Prostate gland (tissue), 2 donors: ENCODE measurements at regions not wholly inside any gene's neighbourhood (a gene's known extent, or its start where the extent isn't known, plus 50 kb on each side); places are given as distances from the start of the nearest gene placed in this dataset.

Experiments
- CTCF ChIP-seq, 4 experiments: fragments of 200-600 bp in 2 of 4; fragments of 450-650 bp in 2 of 4; sonication (generic) in 2 of 4; IDR thresholded peaks; 1 replicate in 3 of 4; 2 replicates in 1 of 4; pipeline ENCODE4 v1.5.1; 2016 to 2019; ENCODE audit warnings: antibody characterized with exemption in 4 of 4, mild to moderate bottlenecking in 2 of 4, moderate library complexity in 2 of 4
- POLR2A ChIP-seq: fragments of 450-650 bp; IDR thresholded peaks from one replicate; pipeline ENCODE4 v1.6.1; 2016; ENCODE audit warnings: antibody characterized with exemption, mild to moderate bottlenecking
- POLR2AphosphoS5 ChIP-seq: sonication (generic); formaldehyde crosslinking; IDR thresholded peaks from one replicate; pipeline ENCODE4 v1.6.1; 2017; ENCODE audit warnings: antibody characterized with exemption

GRCh38 chr12:115638733-115639647 is 638.5 kb downstream of the MED13L start:
- TF ChIP-seq CTCF (IDR thresholded peaks at IDR 0.05) (no peak), POLR2AphosphoS5 (no peak), POLR2A (no peak)
